Epithelial cell of esophagus (primary cell): ENCODE measurements at regions not wholly inside any gene's neighbourhood (a gene's known extent, or its start where the extent isn't known, plus 50 kb on each side); places are given as distances from the start of the nearest gene placed in this dataset.
A peak's percentile ranks its signal among the peaks of the same experiment; 100 is the strongest.

Experiments
- DNase-seq: peaks from one replicate; pipeline ENCODE4 v3.0.0; 2010; ENCODE audit warnings: low read depth
- H3K4me3 ChIP-seq: 2 replicates; pipeline ENCODE4 v1.5.1; 2011; ENCODE audit warnings: mild to moderate bottlenecking, low read length, control low read depth
- CTCF ChIP-seq: IDR thresholded peaks from 2 replicates; pipeline ENCODE4 v1.5.1; 2011; ENCODE audit warnings: low read depth, mild to moderate bottlenecking, low read length, control low read depth, inconsistent platforms; ENCODE audit not compliant: insufficient read depth; ENCODE audit errors: missing control alignments

GRCh38 chr16:82370282-82370681 lies 200.3 kb upstream of the MPHOSPH6 start:
- no peak overlapping the region for H3K4me3 ChIP-seq
- TF ChIP-seq CTCF, result no peak
- no peak for DNase-seq

GRCh38 chr16:82368041-82368440 lies 198.0 kb upstream of the MPHOSPH6 start:
- peak; percentile 42 for TF ChIP-seq CTCF
- no peak overlapping the region for H3K4me3 ChIP-seq
- peak; percentile 39 for DNase-seq

GRCh38 chr16:82366462-82366861 lies 196.4 kb upstream of the MPHOSPH6 start:
- H3K4me3 ChIP-seq, result no peak overlapping the region
- no peak for TF ChIP-seq CTCF
- no peak for DNase-seq

- DNase-seq, result no peak
- H3K4me3 ChIP-seq, result no peak overlapping the region
- no peak for TF ChIP-seq CTCF
These were observed 194.7 kb upstream of the MPHOSPH6 start for GRCh38 chr16:82364690-82365089.

GRCh38 chr16:82363026-82363816 lies 193.2 kb upstream of the MPHOSPH6 start:
- no peak for DNase-seq
- no peak overlapping the region for H3K4me3 ChIP-seq
- no peak for TF ChIP-seq CTCF

- no peak for DNase-seq
- no peak overlapping the region for H3K4me3 ChIP-seq
- TF ChIP-seq CTCF, result no peak
These were observed 191.9 kb upstream of the MPHOSPH6 start for GRCh38 chr16:82361885-82362284.
